Spleen (tissue), 11 donors: ENCODE measurements at regions not wholly inside any gene's neighbourhood (a gene's known extent, or its start where the extent isn't known, plus 50 kb on each side); places are given as distances from the start of the nearest gene placed in this dataset.
"Not testable (repeated sequence)": the region's sequence is repeated elsewhere in the genome, so short reads cannot be mapped to it uniquely, and the experiment has no call there.

ENCODE experiments used
- DNase-seq: peaks from one replicate; pipeline ENCODE4 v3.0.0-alpha.2; 2020
- H3K27ac ChIP-seq, 8 donors: fragments of 200-600 bp; sonication (generic) in 7 of 8; 1 replicate in 4 of 8; 2 replicates in 4 of 8; pipeline versions ENCODE4 v1.5.0 to v1.8.0; 2016 to 2021; ENCODE audit warnings: inconsistent platforms in 4 of 8, mild to moderate bottlenecking in 4 of 8, moderate library complexity in 1 of 8
- H3K27me3 ChIP-seq, 7 donors: fragments of 200-600 bp; sonication (generic) in 6 of 7; replicated peaks in 1 of 7; 1 replicate in 4 of 7; 2 replicates in 3 of 7; pipeline versions ENCODE4 v1.5.0 to v1.8.0; 2016 to 2021; ENCODE audit warnings: inconsistent platforms in 3 of 7, mild to moderate bottlenecking in 1 of 7
- H3K36me3 ChIP-seq, 6 donors: fragments of 200-600 bp; sonication (generic) in 5 of 6; 1 replicate in 4 of 6; 2 replicates in 2 of 6; pipeline versions ENCODE4 v1.5.0 to v1.8.0; 2016 to 2021; ENCODE audit warnings: inconsistent platforms in 2 of 6
- H3K4me1 ChIP-seq, 6 donors: fragments of 200-600 bp; sonication (generic) in 5 of 6; 1 replicate in 3 of 6; 2 replicates in 3 of 6; pipeline versions ENCODE4 v1.5.0 to v1.8.0; 2016 to 2021; ENCODE audit warnings: inconsistent platforms in 3 of 6
- H3K4me3 ChIP-seq, 8 donors: fragments of 200-600 bp; sonication (generic) in 7 of 8; 1 replicate in 4 of 8; 2 replicates in 4 of 8; pipeline versions ENCODE4 v1.5.0 to v1.8.0; 2016 to 2021; ENCODE audit warnings: inconsistent platforms in 4 of 8, mild to moderate bottlenecking in 4 of 8, moderate library complexity in 2 of 8
- H3K9me3 ChIP-seq, 8 donors: fragments of 200-600 bp; sonication (generic) in 7 of 8; 1 replicate in 4 of 8; 2 replicates in 4 of 8; pipeline versions ENCODE4 v1.5.0 to v1.8.0; 2016 to 2021; ENCODE audit warnings: inconsistent platforms in 4 of 8
- CTCF ChIP-seq, 11 experiments: fragments of 200-600 bp in 7 of 11; fragments of 450-650 bp in 4 of 11; sonication (generic) in 4 of 11; IDR thresholded peaks in 8 of 11; conservative IDR thresholded peaks in 3 of 11; 1 replicate in 7 of 11; 2 replicates in 4 of 11; pipeline versions ENCODE4 v1.4.0 to v1.8.0; 2016 to 2021; ENCODE audit warnings: antibody characterized with exemption in 11 of 11, inconsistent platforms in 4 of 11, mild to moderate bottlenecking in 1 of 11
- POLR2A ChIP-seq, 3 donors: fragments of 450-650 bp; IDR thresholded peaks; one replicate each; pipeline ENCODE4 v1.5.1; 2017; ENCODE audit warnings: antibody characterized with exemption in 3 of 3, mild to moderate bottlenecking in 1 of 3
- POLR2AphosphoS5 ChIP-seq, 3 donors: sonication (generic); formaldehyde crosslinking; IDR thresholded peaks; one replicate each; pipeline ENCODE4 v1.5.1; 2017; ENCODE audit warnings: antibody characterized with exemption in 3 of 3
- WGBS, 5 donors: extraction: QIAGEN DNeasy Blood & Tissue Kit in 3 of 5; methylation state at CpG; one replicate each; pipeline versions ENCODE4 v1.1.5 to v1.1.7; 2013 to 2018; 5-methylcytosine and 5-hydroxymethylcytosine counted together
- intact Hi-C: fragments of 100-400 bp; cut with DNase I; formaldehyde crosslinking; loops from one replicate; pipeline ENCODE4 v1.15.0; 2023; ENCODE audit warnings: low total_unique reads
- donor health status: healthy with polysubstance abuse.
- donor health status: DM: no; HTN: no; CAD: no; lungs with moderate emphysema.
- donor health status: DM: no; HTN: no; CAD: no.
- donor health status: Bipolar disorder and iron deficiency.
- donor health status: healthy.
- donor health status: DM: no; HTN: no; CAD: no.
- donor health status: DM: yes; HTN: yes; CAD: no.

- H3K9me3 ChIP-seq = no peaks in the 10 kb centered on the region
- H3K36me3 ChIP-seq = no peaks in the 10 kb centered on the region
- no peaks in the 10 kb centered on the region for H3K27me3 ChIP-seq
- H3K4me3 ChIP-seq = peak overlapping the region in 1 of 8 donors; percentile 34
- peak overlapping the region in 4 of 8 donors; percentile 23 to 68 (median 52) for H3K27ac ChIP-seq
- H3K4me1 ChIP-seq = no peaks in the 10 kb centered on the region
- intact Hi-C loops = no loop called here
- DNase-seq = no peak
- TF ChIP-seq POLR2AphosphoS5 (IDR thresholded peaks at IDR 0.05) (peak in 1 of 3 donors; percentile 31), CTCF (IDR thresholded peaks at IDR 0.05 in 8 of 11, conservative IDR thresholded peaks at IDR 0.05 in 3 of 11) (peak in 1 of 11 experiments; percentile 5), POLR2A (IDR thresholded peaks at IDR 0.05) (no peak)
- 65 to 76% (median 71%) methylated on average over 5 of the region's 5 CpGs for WGBS, 5 donors
Observed at GRCh38 chr20:16864069-16864468, 115.9 kb downstream of the OTOR start.

- DNase-seq = no peak
- H3K27me3 ChIP-seq = no peaks in the 10 kb centered on the region
- 57 to 78% (median 61%) methylated on average over 1 of the region's 1 CpG for WGBS, 5 donors
Observed at GRCh38 chr20:16864963-16865362, 116.8 kb downstream of the OTOR start.

GRCh38 chr20:16865406-16865805 is 117.2 kb downstream of the OTOR start:
- DNase-seq = no peak
- WGBS, 5 donors = 71 to 93% (median 83%) methylated on average over 2 of the region's 2 CpGs
- Histone ChIP-seq H3K4me3 (no peak overlapping the region), H3K36me3 (no peaks in the 10 kb centered on the region), H3K27me3 (no peaks in the 10 kb centered on the region), H3K9me3 (peaks cover 0 to 4% (median 0%) of the 10 kb centered on the region in 8 donors), H3K4me1 (no peaks in the 10 kb centered on the region), H3K27ac (no peak overlapping the region)
- TF ChIP-seq CTCF (IDR thresholded peaks at IDR 0.05 in 8 of 11, conservative IDR thresholded peaks at IDR 0.05 in 3 of 11) (no peak), POLR2A (IDR thresholded peaks at IDR 0.05) (no peak), POLR2AphosphoS5 (IDR thresholded peaks at IDR 0.05) (no peak)
- intact Hi-C loops = no loop called here

More at GRCh38 chr20:16864963-16865362, 116.8 kb downstream of the OTOR start:
- Histone ChIP-seq H3K9me3 (peaks cover 0 to 4% (median 0%) of the 10 kb centered on the region in 8 donors), H3K4me1 (no peaks in the 10 kb centered on the region), H3K4me3 (no peak overlapping the region), H3K36me3 (no peaks in the 10 kb centered on the region), H3K27ac (no peak overlapping the region)
- intact Hi-C loops = no loop called here
- TF ChIP-seq POLR2A (IDR thresholded peaks at IDR 0.05) = no peak
- TF ChIP-seq POLR2AphosphoS5 (IDR thresholded peaks at IDR 0.05) = no peak
- no peak for TF ChIP-seq CTCF (IDR thresholded peaks at IDR 0.05 in 8 of 11, conservative IDR thresholded peaks at IDR 0.05 in 3 of 11)

GRCh38 chr20:16873124-16873523 is 125.0 kb downstream of the OTOR start:
- H3K36me3 ChIP-seq, intact Hi-C loops, H3K4me3 ChIP-seq, DNase-seq, H3K27ac ChIP-seq, H3K4me1 ChIP-seq, H3K9me3 ChIP-seq, H3K27me3 ChIP-seq: not testable (repeated sequence)
- 89 to 97% (median 93%) methylated on average over 4 of the region's 4 CpGs for WGBS, 5 donors

GRCh38 chr20:16877053-16877554 is 128.9 kb downstream of the OTOR start:
- no peak overlapping the region for H3K27ac ChIP-seq
- TF ChIP-seq POLR2A (IDR thresholded peaks at IDR 0.05) (no peak), CTCF (IDR thresholded peaks at IDR 0.05 in 8 of 11, conservative IDR thresholded peaks at IDR 0.05 in 3 of 11) (no peak)

More at GRCh38 chr20:16877053-16877554, 128.9 kb downstream of the OTOR start:
- Histone ChIP-seq H3K4me3 (no peak overlapping the region), H3K9me3 (peaks cover 0 to 3% (median 0%) of the 10 kb centered on the region in 8 donors), H3K27me3 (no peaks in the 10 kb centered on the region), H3K4me1 (no peaks in the 10 kb centered on the region), H3K36me3 (no peaks in the 10 kb centered on the region)
- WGBS, 5 donors = 35 to 48% (median 47%) methylated on average over 2 of the region's 2 CpGs
- intact Hi-C loops = no loop called here
- no peak for DNase-seq
